B cell (primary cell): ENCODE measurements at regions not wholly inside any gene's neighbourhood (a gene's known extent, or its start where the extent isn't known, plus 50 kb on each side); places are given as distances from the start of the nearest gene placed in this dataset.

Experiments
- ATAC-seq: fragments of 200-7000 bp; cut with Tn5 transposase; one replicate; pipeline ENCODE4 v1.10.0; 2021; ENCODE audit warnings: low read depth, mild to moderate bottlenecking, moderate number of reproducible peaks, moderate library complexity
- CTCF ChIA-PET: fragments of 350-600 bp; sonication (Branson Sonifier 250); formaldehyde crosslinking; loops from one replicate; lab custom pipeline; 2021; ENCODE audit warnings: antibody characterized with exemption, inconsistent platforms; lab: Charles Lee
- POLR2A ChIA-PET: fragments of 350-600 bp; sonication (Branson Sonifier 250); formaldehyde crosslinking; loops from one replicate; lab custom pipeline; 2021; ENCODE audit warnings: antibody characterized with exemption; lab: Charles Lee
- DNase-seq: peaks from one replicate; pipeline ENCODE4 v3.0.0; 2013
- H2AFZ ChIP-seq: 2 replicates; pipeline ENCODE4 v1.6.1; 2012; ENCODE audit warnings: mild to moderate bottlenecking, low read depth, low read length; ENCODE audit not compliant: insufficient read depth, poor library complexity, severe bottlenecking
- H3K27ac ChIP-seq, 2 donors: 1 replicate in 1 of 2; 2 replicates in 1 of 2; pipeline ENCODE4 v1.5.1; 2012 to 2013; ENCODE audit warnings: low read length in 2 of 2, mild to moderate bottlenecking in 2 of 2, moderate library complexity in 1 of 2
- H3K27me3 ChIP-seq, 4 experiments: fragments of 200-600 bp in 1 of 4; sonication (generic) in 1 of 4; replicated peaks in 1 of 4; 1 replicate in 2 of 4; 2 replicates in 2 of 4; pipeline versions ENCODE4 v1.6.1 to v1.7.0; 2013 to 2016; ENCODE audit warnings: low read length in 3 of 4, mild to moderate bottlenecking in 2 of 4, mixed read lengths in 1 of 4, moderate library complexity in 1 of 4; ENCODE audit not compliant: insufficient read depth in 4 of 4, control insufficient read depth in 3 of 4; ENCODE audit errors: control extremely low read depth in 1 of 4
- H3K36me3 ChIP-seq, 2 experiments: replicated peaks in 1 of 2; 1 replicate in 1 of 2; 2 replicates in 1 of 2; pipeline versions ENCODE4 v1.6.1 to v1.7.1; 2013; ENCODE audit warnings: low read length in 1 of 2; ENCODE audit not compliant: insufficient read depth in 2 of 2, control insufficient read depth in 1 of 2; ENCODE audit errors: control extremely low read depth in 1 of 2, extremely low read depth in 1 of 2
- H3K4me1 ChIP-seq, 2 donors: fragments of 200-600 bp in 1 of 2; sonication (generic) in 1 of 2; 1 replicate in 1 of 2; 2 replicates in 1 of 2; pipeline versions ENCODE4 v1.5.1 to v1.6.1; 2013 to 2017; ENCODE audit warnings: low read length in 2 of 2; ENCODE audit not compliant: control insufficient read depth in 2 of 2, insufficient read depth in 2 of 2
- H3K4me2 ChIP-seq: replicated peaks from 2 replicates; pipeline ENCODE3; 2012; ENCODE audit warnings: mild to moderate bottlenecking, low read depth, low read length; ENCODE audit not compliant: poor library complexity, severe bottlenecking
- H3K4me3 ChIP-seq, 5 experiments: fragments of 200-600 bp in 1 of 5; sonication (generic) in 1 of 5; 1 replicate in 3 of 5; 2 replicates in 2 of 5; pipeline versions ENCODE4 v1.5.1 to v1.7.0; 2011 to 2016; ENCODE audit warnings: low read length in 4 of 5, mild to moderate bottlenecking in 4 of 5, low read depth in 2 of 5, control low read depth in 1 of 5, moderate library complexity in 1 of 5; ENCODE audit not compliant: insufficient read depth in 1 of 5; ENCODE audit errors: control extremely low read depth in 1 of 5, extremely low read depth in 1 of 5
- H3K79me2 ChIP-seq: fragments of 200-600 bp; sonication (generic); one replicate; pipeline ENCODE4 v1.6.0; 2016; ENCODE audit warnings: low read length; ENCODE audit not compliant: control insufficient read depth, insufficient read depth
- H3K9ac ChIP-seq: fragments of 200-600 bp; sonication (generic); 2 replicates; pipeline ENCODE4 v1.6.1; 2017; ENCODE audit warnings: mild to moderate bottlenecking, low read length, moderate library complexity
- H3K9me3 ChIP-seq, 3 donors: one replicate each; pipeline versions ENCODE4 v1.6.1 to v1.7.1; 2013; ENCODE audit warnings: low read length in 2 of 3; ENCODE audit not compliant: control insufficient read depth in 2 of 3, insufficient read depth in 1 of 3; ENCODE audit errors: control extremely low read depth in 1 of 3
- H4K20me1 ChIP-seq: 2 replicates; pipeline ENCODE4 v1.6.0; 2012; ENCODE audit warnings: mild to moderate bottlenecking, low read length; ENCODE audit not compliant: insufficient read depth, control insufficient read depth, poor library complexity, severe bottlenecking
- H3K27ac Mint-ChIP-seq: one replicate; pipeline ENCODE4 v1.8.0; 2021; ENCODE audit warnings: mixed read lengths
- H3K27me3 Mint-ChIP-seq: one replicate; pipeline ENCODE4 v1.8.0; 2021; ENCODE audit warnings: mixed read lengths
- H3K4me1 Mint-ChIP-seq: one replicate; pipeline ENCODE4 v1.8.0; 2021; ENCODE audit warnings: mixed read lengths
- H3K4me3 Mint-ChIP-seq: one replicate; pipeline ENCODE4 v1.8.0; 2021; ENCODE audit warnings: mixed read lengths
- H3K9me3 Mint-ChIP-seq: one replicate; pipeline ENCODE4 v1.8.0; 2022; ENCODE audit warnings: mixed read lengths; ENCODE audit not compliant: insufficient read depth
- EZH2 ChIP-seq: IDR thresholded peaks from 2 replicates; pipeline ENCODE4 v1.6.1; 2012; ENCODE audit warnings: borderline replicate concordance, low read depth, mild to moderate bottlenecking, moderate library complexity, low read length; ENCODE audit not compliant: insufficient read depth, poor library complexity, severe bottlenecking
- WGBS: methylation state at CpG from one replicate; pipeline ENCODE4 v1.1.5; 2013; ENCODE audit warnings: missing lambda C conversion rate; ENCODE audit not compliant: insufficient coverage; 5-methylcytosine and 5-hydroxymethylcytosine counted together
- intact Hi-C: fragments of 100-400 bp; cut with micrococcal nuclease; formaldehyde crosslinking; loops from one replicate; pipeline ENCODE4 v1.10.0; 2022
- TF ChIP-seq, protein P1 (sequence below): fragments of 200-600 bp; IDR thresholded peaks from one replicate; pipeline ENCODE4 v1.8.0; 2022; ENCODE audit warnings: antibody characterized with exemption, mild to moderate bottlenecking

GRCh38 chr1:187763465-187763864, 934.7 kb downstream of the PLA2G4A start:
- H3K9me3 ChIP-seq = no peaks in the 10 kb centered on the region
- no peak overlapping the region for H3K9ac ChIP-seq
- H4K20me1 ChIP-seq = no peaks in the 10 kb centered on the region
- no peak for DNase-seq
- H3K36me3 ChIP-seq = no peaks in the 10 kb centered on the region
- peaks cover 6% of the 10 kb centered on the region for H3K9me3 Mint-ChIP-seq
- TF ChIP-seq, protein P1, sequence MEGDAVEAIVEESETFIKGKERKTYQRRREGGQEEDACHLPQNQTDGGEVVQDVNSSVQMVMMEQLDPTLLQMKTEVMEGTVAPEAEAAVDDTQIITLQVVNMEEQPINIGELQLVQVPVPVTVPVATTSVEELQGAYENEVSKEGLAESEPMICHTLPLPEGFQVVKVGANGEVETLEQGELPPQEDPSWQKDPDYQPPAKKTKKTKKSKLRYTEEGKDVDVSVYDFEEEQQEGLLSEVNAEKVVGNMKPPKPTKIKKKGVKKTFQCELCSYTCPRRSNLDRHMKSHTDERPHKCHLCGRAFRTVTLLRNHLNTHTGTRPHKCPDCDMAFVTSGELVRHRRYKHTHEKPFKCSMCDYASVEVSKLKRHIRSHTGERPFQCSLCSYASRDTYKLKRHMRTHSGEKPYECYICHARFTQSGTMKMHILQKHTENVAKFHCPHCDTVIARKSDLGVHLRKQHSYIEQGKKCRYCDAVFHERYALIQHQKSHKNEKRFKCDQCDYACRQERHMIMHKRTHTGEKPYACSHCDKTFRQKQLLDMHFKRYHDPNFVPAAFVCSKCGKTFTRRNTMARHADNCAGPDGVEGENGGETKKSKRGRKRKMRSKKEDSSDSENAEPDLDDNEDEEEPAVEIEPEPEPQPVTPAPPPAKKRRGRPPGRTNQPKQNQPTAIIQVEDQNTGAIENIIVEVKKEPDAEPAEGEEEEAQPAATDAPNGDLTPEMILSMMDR = no peak
- TF ChIP-seq EZH2 = no peak
- H3K79me2 ChIP-seq = no peaks in the 10 kb centered on the region
- H3K4me3 Mint-ChIP-seq = no peak overlapping the region
- H3K27me3 Mint-ChIP-seq = no peaks in the 10 kb centered on the region
- H3K27me3 ChIP-seq = no peaks in the 10 kb centered on the region
- no peaks in the 10 kb centered on the region for H3K4me1 Mint-ChIP-seq
- no peak for ATAC-seq
- H3K27ac Mint-ChIP-seq = no peak overlapping the region
- no peak overlapping the region for H3K4me2 ChIP-seq
- no peaks in the 10 kb centered on the region for H3K4me1 ChIP-seq
- ChIA-PET CTCF (no interaction called here), POLR2A (no interaction called here)
- no peak overlapping the region for H3K4me3 ChIP-seq
- intact Hi-C loops = no loop called here
- no peak overlapping the region for H3K27ac ChIP-seq
- no peak overlapping the region for H2AFZ ChIP-seq

- Histone ChIP-seq H3K27me3 (no peaks in the 10 kb centered on the region), H3K9me3 (no peaks in the 10 kb centered on the region), H3K79me2 (no peaks in the 10 kb centered on the region), H3K4me2 (no peak overlapping the region), H3K9ac (no peak overlapping the region), H2AFZ (no peak overlapping the region), H3K27ac (no peak overlapping the region), H3K4me3 (no peak overlapping the region), H4K20me1 (no peaks in the 10 kb centered on the region), H3K36me3 (no peaks in the 10 kb centered on the region), H3K4me1 (no peaks in the 10 kb centered on the region)
- no peaks in the 10 kb centered on the region for H3K27me3 Mint-ChIP-seq
- WGBS = 81% methylated on average over 3 of the region's 4 CpGs
- DNase-seq = no peak
- peaks cover 6% of the 10 kb centered on the region for H3K9me3 Mint-ChIP-seq
- no peak overlapping the region for H3K4me3 Mint-ChIP-seq
- TF ChIP-seq EZH2 = no peak
- TF ChIP-seq, protein P1 = no peak
- no peaks in the 10 kb centered on the region for H3K4me1 Mint-ChIP-seq
- no peak overlapping the region for H3K27ac Mint-ChIP-seq
- intact Hi-C loops = no loop called here
- ChIA-PET POLR2A (no interaction called here), CTCF (no interaction called here)
- no peak for ATAC-seq
Measured at GRCh38 chr1:187763976-187764375, 935.2 kb downstream of the PLA2G4A start.
